Spleen (tissue), 7 donors: ENCODE measurements at regions not wholly inside any gene's neighbourhood (a gene's known extent, or its start where the extent isn't known, plus 50 kb on each side); places are given as distances from the start of the nearest gene placed in this dataset.

Experiments used
- CTCF ChIP-seq, 11 experiments: fragments of 200-600 bp in 7 of 11; fragments of 450-650 bp in 4 of 11; sonication (generic) in 4 of 11; IDR thresholded peaks in 8 of 11; conservative IDR thresholded peaks in 3 of 11; 1 replicate in 7 of 11; 2 replicates in 4 of 11; pipeline versions ENCODE4 v1.4.0 to v1.8.0; 2016 to 2021; ENCODE audit warnings: antibody characterized with exemption in 11 of 11, inconsistent platforms in 4 of 11, mild to moderate bottlenecking in 1 of 11
- POLR2AphosphoS5 ChIP-seq, 3 donors: sonication (generic); formaldehyde crosslinking; IDR thresholded peaks; one replicate each; pipeline ENCODE4 v1.5.1; 2017; ENCODE audit warnings: antibody characterized with exemption in 3 of 3
- donor health status: DM: no; HTN: no; CAD: no; lungs with moderate emphysema.
- donor health status: DM: no; HTN: no; CAD: no.
- donor health status: DM: no; HTN: no; CAD: no.

GRCh38 chr7:12851841-12852240 is 164.4 kb downstream of the ARL4A start:
- TF ChIP-seq POLR2AphosphoS5 (IDR thresholded peaks at IDR 0.05) (no peak), CTCF (IDR thresholded peaks at IDR 0.05 in 8 of 11, conservative IDR thresholded peaks at IDR 0.05 in 3 of 11) (no peak)
